Fibroblast of mammary gland (primary cell): ENCODE measurements at regions not wholly inside any gene's neighbourhood (a gene's known extent, or its start where the extent isn't known, plus 50 kb on each side); places are given as distances from the start of the nearest gene placed in this dataset.

Experiments used
- DNase-seq: peaks from one replicate; pipeline ENCODE4 v3.0.0-alpha.2; 2010; ENCODE audit warnings: low read depth
- H3K4me3 ChIP-seq: 2 replicates; pipeline ENCODE4 v1.5.1; 2011; ENCODE audit warnings: low read depth, mild to moderate bottlenecking, low read length, moderate library complexity; ENCODE audit not compliant: control insufficient read depth
- TF ChIP-seq, protein P1 (sequence below): conservative IDR thresholded peaks from 2 replicates; pipeline ENCODE4 v1.5.1; 2011; ENCODE audit warnings: low read depth, low read length, inconsistent platforms; ENCODE audit not compliant: control insufficient read depth, insufficient read depth

GRCh38 chr3:106643684-106644161 lies 733.5 kb upstream of the CCDC54 start:
- DNase-seq, result no peak
- TF ChIP-seq, protein P1, sequence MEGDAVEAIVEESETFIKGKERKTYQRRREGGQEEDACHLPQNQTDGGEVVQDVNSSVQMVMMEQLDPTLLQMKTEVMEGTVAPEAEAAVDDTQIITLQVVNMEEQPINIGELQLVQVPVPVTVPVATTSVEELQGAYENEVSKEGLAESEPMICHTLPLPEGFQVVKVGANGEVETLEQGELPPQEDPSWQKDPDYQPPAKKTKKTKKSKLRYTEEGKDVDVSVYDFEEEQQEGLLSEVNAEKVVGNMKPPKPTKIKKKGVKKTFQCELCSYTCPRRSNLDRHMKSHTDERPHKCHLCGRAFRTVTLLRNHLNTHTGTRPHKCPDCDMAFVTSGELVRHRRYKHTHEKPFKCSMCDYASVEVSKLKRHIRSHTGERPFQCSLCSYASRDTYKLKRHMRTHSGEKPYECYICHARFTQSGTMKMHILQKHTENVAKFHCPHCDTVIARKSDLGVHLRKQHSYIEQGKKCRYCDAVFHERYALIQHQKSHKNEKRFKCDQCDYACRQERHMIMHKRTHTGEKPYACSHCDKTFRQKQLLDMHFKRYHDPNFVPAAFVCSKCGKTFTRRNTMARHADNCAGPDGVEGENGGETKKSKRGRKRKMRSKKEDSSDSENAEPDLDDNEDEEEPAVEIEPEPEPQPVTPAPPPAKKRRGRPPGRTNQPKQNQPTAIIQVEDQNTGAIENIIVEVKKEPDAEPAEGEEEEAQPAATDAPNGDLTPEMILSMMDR, result no peak
- no peak overlapping the region for H3K4me3 ChIP-seq

DNA sequence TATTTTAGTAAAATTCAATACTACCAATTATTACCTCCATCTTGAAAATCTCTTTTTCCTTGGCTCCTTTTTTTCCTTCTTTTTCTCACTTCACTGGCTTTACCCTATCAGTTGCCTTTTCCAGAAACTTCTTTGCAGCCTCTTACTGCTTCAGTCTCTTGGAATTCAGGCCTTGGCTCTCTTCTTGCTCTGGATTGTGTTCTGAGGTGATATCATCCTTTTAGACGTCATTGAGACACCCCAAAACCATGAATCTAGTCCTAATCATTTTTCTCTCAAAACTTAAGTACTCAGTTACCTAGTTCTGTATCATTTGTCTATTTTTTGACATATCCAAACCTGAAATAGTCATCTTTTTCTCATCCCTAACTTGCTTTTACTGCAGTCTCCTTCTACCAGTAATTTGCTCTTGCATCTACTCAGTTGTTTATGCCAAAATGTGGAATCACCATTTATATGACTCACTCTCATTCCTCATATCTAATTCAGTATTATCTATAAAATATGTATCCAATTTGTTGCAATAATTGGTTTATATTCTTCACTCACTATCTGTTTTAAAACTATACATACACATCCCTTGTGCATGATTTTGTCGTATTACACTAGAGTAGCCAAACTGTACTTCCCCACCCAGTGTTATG lies 703.2 kb upstream of the CCDC54 start:
- H3K4me3 ChIP-seq, result no peak overlapping the region
- peak; percentile 25 for DNase-seq
- TF ChIP-seq, protein P1, result no peak

- no peak for DNase-seq
- no peak overlapping the region for H3K4me3 ChIP-seq
- TF ChIP-seq, protein P1, result no peak
These were observed 701.8 kb upstream of the CCDC54 start for GRCh38 chr3:106675451-106675850.

DNA sequence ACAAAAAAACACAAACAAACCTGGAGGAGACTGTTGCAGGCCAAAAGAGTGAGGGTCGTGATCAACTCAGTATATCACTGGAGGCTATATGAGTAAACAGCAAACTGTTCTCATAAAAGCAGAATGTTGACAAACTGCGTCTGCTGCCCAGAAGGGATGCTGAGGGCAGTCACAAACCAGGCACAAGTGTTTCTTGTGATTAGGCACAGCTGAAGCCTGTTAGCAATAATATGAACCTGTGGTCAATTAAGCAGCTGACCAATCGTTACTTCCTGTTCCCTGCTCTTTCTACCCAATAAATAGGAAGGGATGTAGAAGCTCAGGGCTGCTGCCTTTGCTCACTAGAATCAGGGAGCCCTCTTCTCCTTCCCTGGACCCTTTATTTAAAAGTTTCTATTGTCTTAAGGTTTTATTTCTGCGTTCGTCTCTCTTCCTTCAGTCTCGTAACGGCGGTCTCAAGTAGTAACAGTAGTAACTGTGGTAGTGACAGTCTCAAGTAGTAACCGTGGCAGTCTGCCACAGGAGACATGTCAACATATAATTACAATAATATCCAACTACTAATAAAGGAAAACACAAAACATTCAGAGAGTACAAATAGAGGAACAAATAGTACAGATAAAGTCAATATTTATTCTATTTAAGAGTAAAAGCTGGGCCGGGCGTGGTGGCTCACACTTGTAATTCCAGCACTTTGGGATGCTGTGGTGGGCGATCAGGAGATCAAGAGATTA lies 698.4 kb upstream of the CCDC54 start:
- peak; percentile 6 for DNase-seq
- H3K4me3 ChIP-seq, result no peak overlapping the region
- TF ChIP-seq, protein P1, result no peak

DNA sequence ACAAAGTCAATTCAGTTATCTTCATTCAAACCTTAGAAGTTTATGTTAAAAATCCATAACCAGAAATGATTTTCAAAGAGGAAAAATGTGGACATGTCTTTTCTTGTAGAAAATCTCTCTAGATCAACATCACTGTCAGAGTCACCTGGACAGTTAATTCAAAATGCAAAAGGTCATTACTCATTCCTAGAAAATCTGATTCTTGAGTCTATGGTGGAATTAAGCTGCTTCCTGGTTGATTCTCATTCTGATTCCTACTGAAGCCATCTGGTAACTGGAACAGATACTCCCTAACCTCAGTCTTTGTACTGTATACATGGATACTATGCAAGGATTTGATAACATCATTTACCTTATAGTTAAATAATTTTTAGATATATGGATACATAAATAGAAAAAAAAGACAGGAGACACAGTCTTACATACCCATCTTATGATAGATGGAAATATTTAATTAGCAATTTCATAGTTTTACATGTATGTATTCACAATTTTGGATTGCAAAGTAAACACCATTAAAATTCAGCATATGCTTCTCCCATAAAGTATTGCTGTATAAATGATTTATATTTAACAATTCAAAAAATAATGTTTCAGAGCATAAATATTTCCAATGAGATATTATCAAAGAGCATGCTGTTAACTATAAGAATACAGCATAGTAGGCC lies 693.2 kb upstream of the CCDC54 start:
- TF ChIP-seq, protein P1, result no peak
- no peak overlapping the region for H3K4me3 ChIP-seq
- DNase-seq, result no peak

- TF ChIP-seq, protein P1, result no peak
- DNase-seq, result no peak
- H3K4me3 ChIP-seq, result no peak overlapping the region
These were observed 691.5 kb upstream of the CCDC54 start for GRCh38 chr3:106685745-106686144.
